ENCODE measurements at regions not wholly inside any gene's neighbourhood (a gene's known extent, or its start where the extent isn't known, plus 50 kb on each side); places are given as distances from the start of the nearest gene placed in this dataset.

DNA sequence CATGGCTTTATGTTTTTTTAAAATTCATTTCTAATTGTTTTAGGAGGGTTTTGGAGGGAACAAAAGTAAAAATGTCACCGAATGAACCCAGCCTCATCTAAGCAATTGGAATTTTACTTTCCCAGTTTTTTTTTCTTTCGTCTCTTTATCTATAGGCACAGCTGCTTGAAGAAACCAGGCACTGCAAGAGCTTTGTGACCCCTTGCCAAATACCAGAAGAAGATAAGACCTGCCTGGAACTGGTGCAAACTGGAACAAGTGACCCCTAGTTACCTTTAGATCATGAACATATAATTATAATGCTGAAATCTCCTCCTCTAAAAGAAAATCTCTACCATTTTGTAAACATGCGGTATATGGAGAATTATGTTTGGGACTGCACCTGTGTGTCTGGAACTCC, 100.9 kb downstream of the TSN start (continued):
- TF ChIP-seq XRCC5 (IDR thresholded peaks at IDR 0.05; ENCODE audit: low read depth, low read length) = no peak
- no peak for TF ChIP-seq RBM22 (IDR thresholded peaks at IDR 0.05; ENCODE audit: low read depth, low read length, poor library complexity, severe bottlenecking)
- TF ChIP-seq, protein P1, sequence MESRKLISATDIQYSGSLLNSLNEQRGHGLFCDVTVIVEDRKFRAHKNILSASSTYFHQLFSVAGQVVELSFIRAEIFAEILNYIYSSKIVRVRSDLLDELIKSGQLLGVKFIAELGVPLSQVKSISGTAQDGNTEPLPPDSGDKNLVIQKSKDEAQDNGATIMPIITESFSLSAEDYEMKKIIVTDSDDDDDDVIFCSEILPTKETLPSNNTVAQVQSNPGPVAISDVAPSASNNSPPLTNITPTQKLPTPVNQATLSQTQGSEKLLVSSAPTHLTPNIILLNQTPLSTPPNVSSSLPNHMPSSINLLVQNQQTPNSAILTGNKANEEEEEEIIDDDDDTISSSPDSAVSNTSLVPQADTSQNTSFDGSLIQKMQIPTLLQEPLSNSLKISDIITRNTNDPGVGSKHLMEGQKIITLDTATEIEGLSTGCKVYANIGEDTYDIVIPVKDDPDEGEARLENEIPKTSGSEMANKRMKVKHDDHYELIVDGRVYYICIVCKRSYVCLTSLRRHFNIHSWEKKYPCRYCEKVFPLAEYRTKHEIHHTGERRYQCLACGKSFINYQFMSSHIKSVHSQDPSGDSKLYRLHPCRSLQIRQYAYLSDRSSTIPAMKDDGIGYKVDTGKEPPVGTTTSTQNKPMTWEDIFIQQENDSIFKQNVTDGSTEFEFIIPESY (CRISPR knock-in tag; IDR thresholded peaks at IDR 0.05) = no peak
- TF ChIP-seq JUN (IDR thresholded peaks at IDR 0.05; ENCODE audit: borderline replicate concordance, low read depth, low read length) = no peak
- no peak for TF ChIP-seq JUN (CRISPR knock-in tag; IDR thresholded peaks at IDR 0.05; ENCODE audit: borderline replicate concordance)
- no peak for TF ChIP-seq SMARCB1 (IDR thresholded peaks at IDR 0.05; ENCODE audit: insufficient read length, low read depth)
- TF ChIP-seq, protein P2, sequence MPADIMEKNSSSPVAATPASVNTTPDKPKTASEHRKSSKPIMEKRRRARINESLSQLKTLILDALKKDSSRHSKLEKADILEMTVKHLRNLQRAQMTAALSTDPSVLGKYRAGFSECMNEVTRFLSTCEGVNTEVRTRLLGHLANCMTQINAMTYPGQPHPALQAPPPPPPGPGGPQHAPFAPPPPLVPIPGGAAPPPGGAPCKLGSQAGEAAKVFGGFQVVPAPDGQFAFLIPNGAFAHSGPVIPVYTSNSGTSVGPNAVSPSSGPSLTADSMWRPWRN (IDR thresholded peaks at IDR 0.05; ENCODE audit: low read depth) = no peak
- TF ChIP-seq STAT5B (CRISPR knock-in tag; IDR thresholded peaks at IDR 0.05) = no peak
- no peak for TF ChIP-seq CBX2 (IDR thresholded peaks at IDR 0.05; ENCODE audit: insufficient read depth, low read length, poor library complexity, severe bottlenecking)
- TF ChIP-seq, protein P3, sequence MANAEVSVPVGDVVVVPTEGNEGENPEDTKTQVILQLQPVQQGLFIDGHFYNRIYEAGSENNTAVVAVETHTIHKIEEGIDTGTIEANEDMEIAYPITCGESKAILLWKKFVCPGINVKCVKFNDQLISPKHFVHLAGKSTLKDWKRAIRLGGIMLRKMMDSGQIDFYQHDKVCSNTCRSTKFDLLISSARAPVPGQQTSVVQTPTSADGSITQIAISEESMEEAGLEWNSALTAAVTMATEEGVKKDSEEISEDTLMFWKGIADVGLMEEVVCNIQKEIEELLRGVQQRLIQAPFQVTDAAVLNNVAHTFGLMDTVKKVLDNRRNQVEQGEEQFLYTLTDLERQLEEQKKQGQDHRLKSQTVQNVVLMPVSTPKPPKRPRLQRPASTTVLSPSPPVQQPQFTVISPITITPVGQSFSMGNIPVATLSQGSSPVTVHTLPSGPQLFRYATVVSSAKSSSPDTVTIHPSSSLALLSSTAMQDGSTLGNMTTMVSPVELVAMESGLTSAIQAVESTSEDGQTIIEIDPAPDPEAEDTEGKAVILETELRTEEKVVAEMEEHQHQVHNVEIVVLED (CRISPR knock-in tag; IDR thresholded peaks at IDR 0.05) = no peak
- TF ChIP-seq, protein P4, sequence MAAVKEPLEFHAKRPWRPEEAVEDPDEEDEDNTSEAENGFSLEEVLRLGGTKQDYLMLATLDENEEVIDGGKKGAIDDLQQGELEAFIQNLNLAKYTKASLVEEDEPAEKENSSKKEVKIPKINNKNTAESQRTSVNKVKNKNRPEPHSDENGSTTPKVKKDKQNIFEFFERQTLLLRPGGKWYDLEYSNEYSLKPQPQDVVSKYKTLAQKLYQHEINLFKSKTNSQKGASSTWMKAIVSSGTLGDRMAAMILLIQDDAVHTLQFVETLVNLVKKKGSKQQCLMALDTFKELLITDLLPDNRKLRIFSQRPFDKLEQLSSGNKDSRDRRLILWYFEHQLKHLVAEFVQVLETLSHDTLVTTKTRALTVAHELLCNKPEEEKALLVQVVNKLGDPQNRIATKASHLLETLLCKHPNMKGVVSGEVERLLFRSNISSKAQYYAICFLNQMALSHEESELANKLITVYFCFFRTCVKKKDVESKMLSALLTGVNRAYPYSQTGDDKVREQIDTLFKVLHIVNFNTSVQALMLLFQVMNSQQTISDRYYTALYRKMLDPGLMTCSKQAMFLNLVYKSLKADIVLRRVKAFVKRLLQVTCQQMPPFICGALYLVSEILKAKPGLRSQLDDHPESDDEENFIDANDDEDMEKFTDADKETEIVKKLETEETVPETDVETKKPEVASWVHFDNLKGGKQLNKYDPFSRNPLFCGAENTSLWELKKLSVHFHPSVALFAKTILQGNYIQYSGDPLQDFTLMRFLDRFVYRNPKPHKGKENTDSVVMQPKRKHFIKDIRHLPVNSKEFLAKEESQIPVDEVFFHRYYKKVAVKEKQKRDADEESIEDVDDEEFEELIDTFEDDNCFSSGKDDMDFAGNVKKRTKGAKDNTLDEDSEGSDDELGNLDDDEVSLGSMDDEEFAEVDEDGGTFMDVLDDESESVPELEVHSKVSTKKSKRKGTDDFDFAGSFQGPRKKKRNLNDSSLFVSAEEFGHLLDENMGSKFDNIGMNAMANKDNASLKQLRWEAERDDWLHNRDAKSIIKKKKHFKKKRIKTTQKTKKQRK (IDR thresholded peaks at IDR 0.05; ENCODE audit: borderline replicate concordance, low read depth, low read length) = no peak
- peak; percentile 37; the same call in 1 of the 2 replicates for TF ChIP-seq BCOR (IDR thresholded peaks at IDR 0.05)
- peak; percentile 98 for TF ChIP-seq KLF16 (IDR thresholded peaks at IDR 0.05)
- TF ChIP-seq, protein P5, sequence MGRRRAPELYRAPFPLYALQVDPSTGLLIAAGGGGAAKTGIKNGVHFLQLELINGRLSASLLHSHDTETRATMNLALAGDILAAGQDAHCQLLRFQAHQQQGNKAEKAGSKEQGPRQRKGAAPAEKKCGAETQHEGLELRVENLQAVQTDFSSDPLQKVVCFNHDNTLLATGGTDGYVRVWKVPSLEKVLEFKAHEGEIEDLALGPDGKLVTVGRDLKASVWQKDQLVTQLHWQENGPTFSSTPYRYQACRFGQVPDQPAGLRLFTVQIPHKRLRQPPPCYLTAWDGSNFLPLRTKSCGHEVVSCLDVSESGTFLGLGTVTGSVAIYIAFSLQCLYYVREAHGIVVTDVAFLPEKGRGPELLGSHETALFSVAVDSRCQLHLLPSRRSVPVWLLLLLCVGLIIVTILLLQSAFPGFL (CRISPR knock-in tag; IDR thresholded peaks at IDR 0.05) = no peak
- no peak for TF ChIP-seq ZNF436 (CRISPR knock-in tag; IDR thresholded peaks at IDR 0.05)
- TF ChIP-seq, protein P6, sequence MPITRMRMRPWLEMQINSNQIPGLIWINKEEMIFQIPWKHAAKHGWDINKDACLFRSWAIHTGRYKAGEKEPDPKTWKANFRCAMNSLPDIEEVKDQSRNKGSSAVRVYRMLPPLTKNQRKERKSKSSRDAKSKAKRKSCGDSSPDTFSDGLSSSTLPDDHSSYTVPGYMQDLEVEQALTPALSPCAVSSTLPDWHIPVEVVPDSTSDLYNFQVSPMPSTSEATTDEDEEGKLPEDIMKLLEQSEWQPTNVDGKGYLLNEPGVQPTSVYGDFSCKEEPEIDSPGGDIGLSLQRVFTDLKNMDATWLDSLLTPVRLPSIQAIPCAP (CRISPR knock-in tag; IDR thresholded peaks at IDR 0.05; ENCODE audit: borderline replicate concordance) = no peak
- no peak for TF ChIP-seq RBM25 (IDR thresholded peaks at IDR 0.05; ENCODE audit: low read depth, low read length, severe bottlenecking)
